ENCODE measurements at regions not wholly inside any gene's neighbourhood (a gene's known extent, or its start where the extent isn't known, plus 50 kb on each side); places are given as distances from the start of the nearest gene placed in this dataset.

GRCh38 chr16:86924537-86924936, 346.2 kb downstream of the FOXL1 start:
- no peak overlapping the region for H3K4me3 Mint-ChIP-seq
- Histone ChIP-seq H3K36me3 (ENCODE audit: control insufficient read depth in 2 of 2, extremely low read depth in 1 of 2, insufficient read depth in 1 of 2, low read length in 1 of 2) (no peaks in the 10 kb centered on the region), H3K4me1 (ENCODE audit: control insufficient read depth in 1 of 2, extremely low read depth in 1 of 2, insufficient read depth in 2 of 2, low read length in 2 of 2) (no peaks in the 10 kb centered on the region), H3K9me3 (no peaks in the 10 kb centered on the region), H3K4me3 (ENCODE audit: control insufficient read depth in 1 of 2, extremely low read depth in 1 of 2, low read length in 1 of 2) (no peak overlapping the region), H3K27ac (ENCODE audit: low read length) (no peak overlapping the region), H3K27me3 (replicated peaks in 1 of 2; ENCODE audit: control insufficient read depth in 2 of 2, extremely low read depth in 1 of 2, insufficient read depth in 2 of 2, low read length in 1 of 2) (peaks cover 5 to 58% of the 10 kb centered on the region in 2 experiments)
- ChIA-PET CTCF (no interaction called here), POLR2A (no interaction called here)
- ATAC-seq (replicated peaks in 1 of 4) (no peak), DNase-seq (no peak)
- H3K4me1 Mint-ChIP-seq, result peaks cover 0 to 3% (median 0%) of the 10 kb centered on the region in 3 donors
- no peaks in the 10 kb centered on the region for H3K36me3 Mint-ChIP-seq
- 50% methylated on average over 2 of the region's 6 CpGs for WGBS (ENCODE audit: insufficient coverage)
- peaks cover 41 to 56% of the 10 kb centered on the region in 2 donors for H3K27me3 Mint-ChIP-seq
- no peak overlapping the region for H3K27ac Mint-ChIP-seq
- peaks cover 0 to 7% (median 2%) of the 10 kb centered on the region in 3 donors for H3K9me3 Mint-ChIP-seq

DNA sequence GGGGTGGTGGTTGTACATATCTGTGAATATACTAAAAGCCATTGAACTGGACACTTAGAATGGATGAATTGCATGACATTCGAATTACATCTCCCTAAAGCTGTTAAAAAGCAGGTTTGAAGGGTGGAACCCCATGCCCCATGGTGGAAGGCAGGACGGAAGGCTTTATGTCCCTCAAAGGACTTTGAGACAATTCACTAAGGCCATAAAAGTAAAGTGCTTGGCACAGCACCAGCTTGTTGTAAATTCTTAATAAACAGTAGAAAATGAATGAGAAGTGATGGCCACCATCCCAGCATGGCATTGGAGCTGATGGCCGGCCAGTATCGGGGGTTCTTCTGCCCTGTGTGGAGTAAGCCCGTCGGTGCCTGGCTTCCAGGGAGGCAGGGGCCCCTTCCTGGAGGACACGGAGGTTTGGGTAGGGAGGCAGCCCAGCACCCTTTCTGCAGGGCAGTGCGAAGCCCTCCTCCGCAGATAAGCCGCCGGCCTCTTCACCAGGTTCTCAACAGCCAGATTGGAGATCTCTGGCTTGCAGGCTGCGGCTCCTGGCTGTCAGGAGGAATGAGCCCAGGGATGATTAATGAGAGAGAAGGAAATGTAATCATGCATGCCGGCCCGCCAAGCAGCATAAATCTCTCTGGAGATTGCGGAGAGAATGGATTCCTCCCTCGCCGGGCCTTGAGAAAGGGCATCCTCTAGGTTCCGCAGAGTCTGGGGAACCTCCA, 346.9 kb downstream of the FOXL1 start:
- H3K9me3 ChIP-seq, result no peaks in the 10 kb centered on the region
- Mint-ChIP-seq H3K36me3 (no peaks in the 10 kb centered on the region), H3K4me3 (no peak overlapping the region), H3K4me1 (peaks cover 0 to 3% (median 0%) of the 10 kb centered on the region in 3 donors), H3K9me3 (peaks cover 0 to 7% (median 2%) of the 10 kb centered on the region in 3 donors), H3K27me3 (peaks cover 42 to 62% of the 10 kb centered on the region in 2 donors), H3K27ac (no peak overlapping the region)
- POLR2A ChIA-PET, result no interaction called here
- ATAC-seq (replicated peaks in 1 of 4) (no peak), DNase-seq (no peak)
- no peaks in the 10 kb centered on the region for H3K4me1 ChIP-seq (ENCODE audit: control insufficient read depth in 1 of 2, extremely low read depth in 1 of 2, insufficient read depth in 2 of 2, low read length in 2 of 2)
- WGBS (ENCODE audit: insufficient coverage), result 13% methylated on average over 15 of the region's 18 CpGs
- peaks cover 5 to 61% of the 10 kb centered on the region in 2 experiments for H3K27me3 ChIP-seq (replicated peaks in 1 of 2; ENCODE audit: control insufficient read depth in 2 of 2, extremely low read depth in 1 of 2, insufficient read depth in 2 of 2, low read length in 1 of 2)
- no peak overlapping the region for H3K27ac ChIP-seq (ENCODE audit: low read length)
- H3K36me3 ChIP-seq (ENCODE audit: control insufficient read depth in 2 of 2, extremely low read depth in 1 of 2, insufficient read depth in 1 of 2, low read length in 1 of 2), result no peaks in the 10 kb centered on the region
- CTCF ChIA-PET, result no interaction called here
- H3K4me3 ChIP-seq (ENCODE audit: control insufficient read depth in 1 of 2, extremely low read depth in 1 of 2, low read length in 1 of 2), result no peak overlapping the region

DNA sequence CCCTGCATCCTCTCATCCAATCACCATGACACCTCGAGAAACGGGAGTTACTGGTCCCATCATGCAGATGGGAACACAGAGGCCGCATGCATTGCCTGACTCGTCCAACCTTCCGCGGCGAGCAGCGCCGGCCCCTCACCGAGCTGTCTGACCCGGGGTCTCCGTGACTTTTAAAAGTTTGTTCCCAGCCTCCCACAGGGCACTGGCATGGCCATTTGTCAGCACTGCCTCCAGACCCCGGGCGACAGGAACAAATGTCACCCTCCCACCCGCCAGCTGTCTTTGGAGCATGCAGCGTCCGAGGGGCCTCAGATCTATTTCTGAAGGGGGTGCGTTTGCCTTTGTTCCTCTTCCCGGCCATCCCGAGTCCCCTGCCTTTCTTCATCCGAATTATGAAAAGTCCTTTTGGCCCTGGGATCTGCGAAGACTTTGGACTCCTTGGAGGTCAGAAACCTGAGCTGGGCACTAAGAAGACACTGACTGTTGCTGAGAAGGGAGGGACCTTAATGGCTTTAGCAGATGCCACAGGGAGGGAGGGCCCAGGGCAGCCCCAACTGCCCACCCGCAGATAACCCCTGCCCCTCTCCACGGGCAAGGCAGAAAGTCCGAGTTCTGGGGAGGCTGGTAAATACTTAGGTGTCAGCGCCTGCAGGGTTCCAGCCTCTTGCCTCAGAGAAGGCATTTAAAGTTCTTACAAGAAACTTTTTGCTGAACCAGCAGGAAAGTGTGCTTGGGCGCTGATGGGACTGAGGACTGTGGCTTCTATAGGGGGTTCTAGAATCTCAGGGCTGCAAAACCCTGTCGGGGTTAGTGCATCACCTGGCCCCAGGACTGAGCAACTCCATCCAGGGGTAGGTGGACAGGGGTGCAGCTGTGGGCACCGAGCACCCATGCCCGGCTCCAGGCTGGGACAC, 348.1 kb downstream of the FOXL1 start:
- no peak overlapping the region for H3K4me3 Mint-ChIP-seq
- H3K27ac ChIP-seq (ENCODE audit: low read length), result no peak overlapping the region
- no peak overlapping the region for H3K4me3 ChIP-seq (ENCODE audit: control insufficient read depth in 1 of 2, extremely low read depth in 1 of 2, low read length in 1 of 2)
- H3K4me1 ChIP-seq (ENCODE audit: control insufficient read depth in 1 of 2, extremely low read depth in 1 of 2, insufficient read depth in 2 of 2, low read length in 2 of 2), result no peaks in the 10 kb centered on the region
- peaks cover 44 to 65% of the 10 kb centered on the region in 2 donors for H3K27me3 Mint-ChIP-seq
- H3K4me1 Mint-ChIP-seq, result peaks cover 0 to 3% (median 0%) of the 10 kb centered on the region in 3 donors
- ChIA-PET CTCF (no interaction called here), POLR2A (no interaction called here)
- H3K36me3 ChIP-seq (ENCODE audit: control insufficient read depth in 2 of 2, extremely low read depth in 1 of 2, insufficient read depth in 1 of 2, low read length in 1 of 2), result no peaks in the 10 kb centered on the region
- ATAC-seq (replicated peaks in 1 of 4), result no peak
- no peaks in the 10 kb centered on the region for H3K36me3 Mint-ChIP-seq
- peaks cover 0 to 6% (median 0%) of the 10 kb centered on the region in 3 donors for H3K9me3 Mint-ChIP-seq
- 66% methylated on average over 20 of the region's 30 CpGs for WGBS (ENCODE audit: insufficient coverage)
- no peaks in the 10 kb centered on the region for H3K9me3 ChIP-seq
- DNase-seq, result no peak
- no peak overlapping the region for H3K27ac Mint-ChIP-seq
- H3K27me3 ChIP-seq (replicated peaks in 1 of 2; ENCODE audit: control insufficient read depth in 2 of 2, extremely low read depth in 1 of 2, insufficient read depth in 2 of 2, low read length in 1 of 2), result peaks cover 5 to 68% of the 10 kb centered on the region in 2 experiments

DNA sequence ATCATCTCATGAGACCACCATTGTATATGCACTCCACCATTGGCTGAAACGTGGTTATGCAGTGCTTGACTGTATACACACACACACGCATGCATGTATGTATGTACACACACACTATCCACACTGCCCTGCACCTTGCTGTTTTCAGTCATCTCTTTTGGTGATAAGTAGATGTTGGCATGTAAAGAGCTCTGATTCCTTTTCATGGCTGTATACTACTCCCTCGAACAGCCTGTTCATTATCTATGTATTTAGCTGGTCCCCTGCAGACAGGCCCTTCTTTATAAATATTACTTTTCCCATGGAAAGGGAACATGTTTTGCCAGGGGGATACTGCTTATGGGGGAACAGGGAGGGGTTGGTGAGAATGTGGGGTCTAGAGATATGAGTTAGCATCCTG, 349.4 kb downstream of the FOXL1 start:
- H3K27ac ChIP-seq (ENCODE audit: low read length), result no peak overlapping the region
- H3K4me3 ChIP-seq (ENCODE audit: control insufficient read depth in 1 of 2, extremely low read depth in 1 of 2, low read length in 1 of 2), result no peak overlapping the region
- ChIA-PET CTCF (no interaction called here), POLR2A (no interaction called here)
- Mint-ChIP-seq H3K27me3 (peaks cover 44 to 63% of the 10 kb centered on the region in 2 donors), H3K27ac (no peak overlapping the region), H3K36me3 (no peaks in the 10 kb centered on the region), H3K4me3 (no peak overlapping the region), H3K4me1 (peaks cover 0 to 3% (median 0%) of the 10 kb centered on the region in 3 donors), H3K9me3 (no peaks in the 10 kb centered on the region)
- H3K36me3 ChIP-seq (ENCODE audit: control insufficient read depth in 2 of 2, extremely low read depth in 1 of 2, insufficient read depth in 1 of 2, low read length in 1 of 2), result no peaks in the 10 kb centered on the region
- ATAC-seq (replicated peaks in 1 of 4) (no peak), DNase-seq (no peak)
- WGBS (ENCODE audit: insufficient coverage), result 92% methylated on average over 2 of the region's 3 CpGs
- no peaks in the 10 kb centered on the region for H3K9me3 ChIP-seq
- H3K27me3 ChIP-seq (replicated peaks in 1 of 2; ENCODE audit: control insufficient read depth in 2 of 2, extremely low read depth in 1 of 2, insufficient read depth in 2 of 2, low read length in 1 of 2), result peaks cover 5 to 73% of the 10 kb centered on the region in 2 experiments
- H3K4me1 ChIP-seq (ENCODE audit: control insufficient read depth in 1 of 2, extremely low read depth in 1 of 2, insufficient read depth in 2 of 2, low read length in 2 of 2), result no peaks in the 10 kb centered on the region

- CTCF ChIA-PET, result no interaction called here
- DNase-seq (no peak), ATAC-seq (replicated peaks in 1 of 4) (no peak)
- peaks cover 44 to 60% of the 10 kb centered on the region in 2 donors for H3K27me3 Mint-ChIP-seq
- 6% methylated on average over 5 of the region's 9 CpGs for WGBS (ENCODE audit: insufficient coverage)
- H3K36me3 ChIP-seq (ENCODE audit: control insufficient read depth in 2 of 2, extremely low read depth in 1 of 2, insufficient read depth in 1 of 2, low read length in 1 of 2), result no peaks in the 10 kb centered on the region
- no peak overlapping the region for H3K4me3 ChIP-seq (ENCODE audit: control insufficient read depth in 1 of 2, extremely low read depth in 1 of 2, low read length in 1 of 2)
- POLR2A ChIA-PET, result no interaction called here
- H3K4me1 ChIP-seq (ENCODE audit: control insufficient read depth in 1 of 2, extremely low read depth in 1 of 2, insufficient read depth in 2 of 2, low read length in 2 of 2), result no peaks in the 10 kb centered on the region
- H3K9me3 ChIP-seq, result no peaks in the 10 kb centered on the region
- no peak overlapping the region for H3K27ac Mint-ChIP-seq
- no peaks in the 10 kb centered on the region for H3K9me3 Mint-ChIP-seq
- no peak overlapping the region for H3K4me3 Mint-ChIP-seq
- H3K4me1 Mint-ChIP-seq, result peaks cover 0 to 3% (median 0%) of the 10 kb centered on the region in 3 donors
- H3K36me3 Mint-ChIP-seq, result no peaks in the 10 kb centered on the region
- no peak overlapping the region for H3K27ac ChIP-seq (ENCODE audit: low read length)
- H3K27me3 ChIP-seq (replicated peaks in 1 of 2; ENCODE audit: control insufficient read depth in 2 of 2, extremely low read depth in 1 of 2, insufficient read depth in 2 of 2, low read length in 1 of 2), result peaks cover 5 to 72% of the 10 kb centered on the region in 2 experiments
These were observed 350.2 kb downstream of the FOXL1 start for GRCh38 chr16:86928523-86929011.

DNA sequence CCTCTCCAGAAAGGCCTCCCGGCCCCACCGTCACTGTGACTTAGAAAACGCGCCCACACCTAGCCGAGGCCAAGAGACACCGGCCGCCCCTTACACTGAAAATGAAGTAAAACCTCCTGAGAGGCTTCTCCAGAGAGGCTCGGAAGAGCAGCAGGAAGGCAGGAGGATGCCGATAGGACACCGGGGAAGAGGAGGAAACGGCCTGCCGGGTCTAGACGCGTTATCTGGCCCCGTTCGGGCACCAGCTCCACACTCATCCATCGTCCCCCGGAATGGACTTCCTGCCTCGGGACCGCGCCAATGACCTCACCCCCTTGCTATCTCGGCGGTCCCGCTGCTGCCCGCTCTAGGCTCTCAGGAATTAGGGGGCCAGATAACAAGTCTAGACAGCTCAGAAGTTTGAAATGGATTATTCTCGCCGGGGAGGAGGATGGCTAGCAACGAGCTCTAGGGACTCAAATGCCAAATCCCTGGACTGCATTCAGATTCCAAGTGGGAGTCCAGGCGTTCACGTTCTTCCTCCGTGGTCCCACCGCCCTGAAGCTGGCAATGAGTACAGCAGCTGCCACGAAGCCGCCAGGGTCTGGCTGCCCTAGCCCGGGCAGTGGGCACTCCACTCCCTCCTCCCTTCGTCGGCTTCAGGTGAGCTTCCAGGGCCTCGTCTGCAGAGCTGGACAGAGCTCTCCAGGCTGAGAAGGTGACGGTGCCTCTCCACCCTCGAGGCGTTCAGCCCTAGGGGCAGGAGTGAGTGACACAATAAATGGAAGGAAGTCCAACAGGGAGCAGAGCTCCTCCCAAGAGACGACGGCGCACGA, 350.9 kb downstream of the FOXL1 start:
- CTCF ChIA-PET, result no interaction called here
- no peak overlapping the region for H3K27ac Mint-ChIP-seq
- H3K9me3 Mint-ChIP-seq, result no peaks in the 10 kb centered on the region
- H3K27ac ChIP-seq (ENCODE audit: low read length), result no peak overlapping the region
- H3K27me3 ChIP-seq (replicated peaks in 1 of 2; ENCODE audit: control insufficient read depth in 2 of 2, extremely low read depth in 1 of 2, insufficient read depth in 2 of 2, low read length in 1 of 2), result peaks cover 5 to 67% of the 10 kb centered on the region in 2 experiments
- no peak overlapping the region for H3K4me3 Mint-ChIP-seq
- POLR2A ChIA-PET, result no interaction called here
- no peaks in the 10 kb centered on the region for H3K36me3 Mint-ChIP-seq
- peaks cover 0 to 3% (median 0%) of the 10 kb centered on the region in 3 donors for H3K4me1 Mint-ChIP-seq
- no peaks in the 10 kb centered on the region for H3K9me3 ChIP-seq
- H3K27me3 Mint-ChIP-seq, result peaks cover 44 to 55% of the 10 kb centered on the region in 2 donors
- ATAC-seq (replicated peaks in 1 of 4) (no peak), DNase-seq (no peak)
- WGBS (ENCODE audit: insufficient coverage), result 13% methylated on average over 21 of the region's 45 CpGs
- H3K4me3 ChIP-seq (ENCODE audit: control insufficient read depth in 1 of 2, extremely low read depth in 1 of 2, low read length in 1 of 2), result no peak overlapping the region
- H3K36me3 ChIP-seq (ENCODE audit: control insufficient read depth in 2 of 2, extremely low read depth in 1 of 2, insufficient read depth in 1 of 2, low read length in 1 of 2), result no peaks in the 10 kb centered on the region
- H3K4me1 ChIP-seq (ENCODE audit: control insufficient read depth in 1 of 2, extremely low read depth in 1 of 2, insufficient read depth in 2 of 2, low read length in 2 of 2), result no peaks in the 10 kb centered on the region

Measured in T-cell (primary cell).